SH-SY5Y (cell line): ENCODE measurements at regions not wholly inside any gene's neighbourhood (a gene's known extent, or its start where the extent isn't known, plus 50 kb on each side); places are given as distances from the start of the nearest gene placed in this dataset.

ENCODE experiments used
- GATA2 ChIP-seq: IDR thresholded peaks from 2 replicates; pipeline ENCODE4 v1.6.1; 2011; ENCODE audit warnings: mild to moderate bottlenecking, low read depth, low read length
- GATA3 ChIP-seq: IDR thresholded peaks from 2 replicates; pipeline ENCODE4 v1.6.1; 2011; ENCODE audit warnings: low read depth, mild to moderate bottlenecking, low read length, moderate library complexity

- TF ChIP-seq GATA2, result no peak
- no peak for TF ChIP-seq GATA3
These were observed 199.8 kb upstream of the GATB start for GRCh38 chr4:151960449-151961230.
